Left renal cortex interstitium (tissue), 4 donors: ENCODE measurements at regions not wholly inside any gene's neighbourhood (a gene's known extent, or its start where the extent isn't known, plus 50 kb on each side); places are given as distances from the start of the nearest gene placed in this dataset.
"Not testable (repeated sequence)": the region's sequence is repeated elsewhere in the genome, so short reads cannot be mapped to it uniquely, and the experiment has no call there.

Source experiments
- DNase-seq, 4 donors: peaks; one replicate each; pipeline ENCODE4 v3.0.0-alpha.2; 2013; ENCODE audit warnings: low read depth in 4 of 4, low spot score in 2 of 4, missing footprints in 1 of 4

- DNase-seq, result no peak
These were observed 171.5 kb upstream of the NAMPT start for GRCh38 chr7:106456329-106456728.

- no peak for DNase-seq
These were observed 167.5 kb upstream of the NAMPT start for GRCh38 chr7:106452031-106452851.

GRCh38 chr7:106451171-106451570 is 166.4 kb upstream of the NAMPT start:
- DNase-seq, result no peak

GRCh38 chr7:106450716-106451115 is 165.9 kb upstream of the NAMPT start:
- no peak for DNase-seq

GRCh38 chr7:106448992-106449859 is 164.4 kb upstream of the NAMPT start:
- no peak for DNase-seq

- DNase-seq, result no peak
These were observed 163.7 kb upstream of the NAMPT start for GRCh38 chr7:106448346-106448991.

- DNase-seq, result no peak
These were observed 162.6 kb upstream of the NAMPT start for GRCh38 chr7:106447318-106447847.

- DNase-seq, result not testable (repeated sequence)
These were observed 160.6 kb upstream of the NAMPT start for GRCh38 chr7:106445366-106445765.

GRCh38 chr7:106444068-106444655 is 159.4 kb upstream of the NAMPT start:
- DNase-seq, result no peak

- DNase-seq, result no peak
These were observed 158.4 kb upstream of the NAMPT start for GRCh38 chr7:106443156-106443555.

GRCh38 chr7:106442476-106442875 is 157.7 kb upstream of the NAMPT start:
- no peak for DNase-seq

- not testable (repeated sequence) for DNase-seq
These were observed 156.6 kb upstream of the NAMPT start for GRCh38 chr7:106441343-106441742.

GRCh38 chr7:106436933-106437332 is 152.2 kb upstream of the NAMPT start:
- DNase-seq, result not testable (repeated sequence)

- no peak for DNase-seq
These were observed 148.6 kb upstream of the NAMPT start for GRCh38 chr7:106433377-106433776.

- DNase-seq, result no peak
These were observed 146.0 kb upstream of the NAMPT start for GRCh38 chr7:106430535-106431455.

GRCh38 chr7:106430103-106430502 is 145.3 kb upstream of the NAMPT start:
- no peak for DNase-seq

- DNase-seq, result no peak
These were observed 142.0 kb upstream of the NAMPT start for GRCh38 chr7:106426803-106427202.

GRCh38 chr7:106425017-106425719 is 140.4 kb upstream of the NAMPT start:
- peak; percentile 39 to 63 (median 49) for DNase-seq

- DNase-seq, result no peak
These were observed 139.8 kb upstream of the NAMPT start for GRCh38 chr7:106424476-106425016.
